ENCODE measurements at regions not wholly inside any gene's neighbourhood (a gene's known extent, or its start where the extent isn't known, plus 50 kb on each side); places are given as distances from the start of the nearest gene placed in this dataset.

GRCh38 chr10:42970451-42971250 lies 106.2 kb upstream of the RET start:
- H3K36me3 Mint-ChIP-seq (ENCODE audit: insufficient read depth in 1 of 3, low read depth in 3 of 3), result no peaks in the 10 kb centered on the region; a peak in 1 of 7 replicates

More at GRCh38 chr10:42970451-42971250, 106.2 kb upstream of the RET start:
- no CpG with 5 or more reads among the region's 15 CpGs for WGBS (ENCODE audit: extremely low coverage, insufficient read length, low lambda C conversion rate)
- Histone ChIP-seq H3K27ac (ENCODE audit: insufficient read length, low read depth, low read length) (no peak overlapping the region), H2BK120ac (ENCODE audit: low read depth, low read length, poor library complexity, severe bottlenecking) (no peak overlapping the region), H3K18ac (ENCODE audit: insufficient read length, low read depth, low read length) (no peak overlapping the region), H3K23ac (ENCODE audit: insufficient read length, low read depth, low read length) (no peak overlapping the region), H2AFZ (ENCODE audit: low read length) (no peak overlapping the region), H3K4me2 (ENCODE audit: insufficient read depth, insufficient read length, low read length) (no peak overlapping the region), H3K4me1 (ENCODE audit: insufficient read depth, low read length) (no peaks in the 10 kb centered on the region), H3K27me3 (ENCODE audit: insufficient read depth, low read length) (no peaks in the 10 kb centered on the region), H2BK15ac (ENCODE audit: low read depth, low read length) (no peak overlapping the region), H3K9me3 (ENCODE audit: control insufficient read depth, low read depth, low read length) (no peaks in the 10 kb centered on the region), H3K4ac (ENCODE audit: low read depth, low read length) (no peak overlapping the region), H4K8ac (replicated peaks; ENCODE audit: insufficient read length, low read depth, low read length) (no peak overlapping the region), H4K20me1 (ENCODE audit: control insufficient read depth, insufficient read depth, insufficient read length) (no peaks in the 10 kb centered on the region), H3K9ac (ENCODE audit: extremely low read depth, insufficient read length, low read length) (no peak overlapping the region), H3K79me1 (ENCODE audit: insufficient read depth, low read depth, low read length, poor library complexity, severe bottlenecking) (no peaks in the 10 kb centered on the region), H4K5ac (ENCODE audit: insufficient read length, low read depth, low read length) (no peak overlapping the region), H3K79me2 (ENCODE audit: insufficient read depth, low read length) (no peaks in the 10 kb centered on the region), H3K23me2 (ENCODE audit: insufficient read length, low read depth, low read length, poor library complexity, severe bottlenecking) (no peaks in the 10 kb centered on the region), H3K56ac (ENCODE audit: insufficient read length, low read depth, low read length) (no peak overlapping the region), H3T11ph (ENCODE audit: low read length) (no peak overlapping the region), H3K14ac (ENCODE audit: insufficient read depth, low read length) (no peak overlapping the region), H4K91ac (ENCODE audit: insufficient read length, low read depth, low read length) (no peak overlapping the region), H2BK12ac (ENCODE audit: insufficient read length, low read depth, low read length) (no peak overlapping the region), H2AK5ac (ENCODE audit: insufficient read length, low read length) (no peak overlapping the region), H2BK5ac (ENCODE audit: insufficient read length, low read length) (no peak overlapping the region), H2BK20ac (ENCODE audit: low read depth, low read length, poor library complexity, severe bottlenecking) (no peak overlapping the region)
- Mint-ChIP-seq H3K27ac (peak overlapping the region in 1 of 3 experiments; percentile 28; a peak in 1 of 7 replicates), H3K9me3 (no peaks in the 10 kb centered on the region; a peak in 1 of 5 replicates), H3K27me3 (ENCODE audit: low read depth) (no peaks in the 10 kb centered on the region), H3K4me3 (no peak overlapping the region), H3K4me1 (peaks cover 8 to 11% of the 10 kb centered on the region in 2 experiments)
- TF ChIP-seq CTCF (conservative IDR thresholded peaks at IDR 0.05), result no peak
- DNase-seq, result peak; percentile 22

Data from H9 (cell line).